Keratinocyte (primary cell): ENCODE measurements at regions not wholly inside any gene's neighbourhood (a gene's known extent, or its start where the extent isn't known, plus 50 kb on each side); places are given as distances from the start of the nearest gene placed in this dataset.
A peak's percentile ranks its signal among the peaks of the same experiment; 100 is the strongest.

Experiments
- DNase-seq: peaks from one replicate; pipeline ENCODE4 v3.0.0-alpha.2; 2011; ENCODE audit warnings: low read depth, missing footprints, low spot score
- FAIRE-seq: peaks from 2 replicates; lab custom pipeline; 2011; peaks lifted over from hg19 to GRCh38; lab: Jason Lieb, UNC
- H2AFZ ChIP-seq: 2 replicates; pipeline ENCODE4 v1.6.0; 2012; ENCODE audit warnings: low read length, control low read depth, inconsistent platforms; ENCODE audit not compliant: control insufficient read depth
- H3K27ac ChIP-seq: 2 replicates; pipeline ENCODE4 v1.5.1; 2011; ENCODE audit warnings: low read length; ENCODE audit not compliant: control insufficient read depth, insufficient read depth
- H3K27me3 ChIP-seq: 3 replicates; pipeline ENCODE4 v1.6.0; 2011; ENCODE audit warnings: low read length; ENCODE audit not compliant: control insufficient read depth, insufficient read depth; ENCODE audit errors: extremely low read depth
- H3K36me3 ChIP-seq, 2 experiments: 2 replicates in 1 of 2; 3 replicates in 1 of 2; pipeline ENCODE4 v1.5.1; 2011; ENCODE audit warnings: low read length in 2 of 2, mild to moderate bottlenecking in 1 of 2; ENCODE audit not compliant: control insufficient read depth in 2 of 2, insufficient read depth in 2 of 2; ENCODE audit errors: extremely low read depth in 1 of 2
- H3K4me1 ChIP-seq: 3 replicates; pipeline ENCODE4 v1.5.1; 2011; ENCODE audit warnings: low read length; ENCODE audit not compliant: control insufficient read depth, insufficient read depth; ENCODE audit errors: extremely low read depth
- H3K4me2 ChIP-seq: 3 replicates; pipeline ENCODE4 v1.6.0; 2011; ENCODE audit warnings: low read depth, low read length; ENCODE audit not compliant: control insufficient read depth, insufficient read depth; ENCODE audit errors: extremely low read depth
- H3K4me3 ChIP-seq, 3 experiments: fragments of 200-600 bp in 1 of 3; sonication (generic) in 1 of 3; 2 replicates in 2 of 3; 3 replicates in 1 of 3; pipeline ENCODE4 v1.5.1; 2011 to 2016; ENCODE audit warnings: low read length in 3 of 3, mild to moderate bottlenecking in 3 of 3, control low read depth in 2 of 3, inconsistent platforms in 1 of 3, low read depth in 1 of 3, mixed read lengths in 1 of 3, mixed run types in 1 of 3, moderate library complexity in 1 of 3; ENCODE audit not compliant: control insufficient read depth in 2 of 3, insufficient read depth in 2 of 3; ENCODE audit errors: extremely low read depth in 1 of 3
- H3K79me2 ChIP-seq: 2 replicates; pipeline ENCODE4 v1.6.0; 2012; ENCODE audit warnings: low read length; ENCODE audit not compliant: control insufficient read depth, insufficient read depth
- H3K9ac ChIP-seq: 3 replicates; pipeline ENCODE4 v1.6.0; 2011; ENCODE audit warnings: low read length; ENCODE audit not compliant: control insufficient read depth, insufficient read depth; ENCODE audit errors: extremely low read depth
- H3K9me1 ChIP-seq: 3 replicates; pipeline ENCODE4 v1.6.0; 2011; ENCODE audit warnings: low read length; ENCODE audit not compliant: control insufficient read depth, insufficient read depth; ENCODE audit errors: extremely low read depth
- H3K9me3 ChIP-seq: 2 replicates; pipeline ENCODE4 v1.5.1; 2012; ENCODE audit warnings: low read depth, low read length; ENCODE audit not compliant: control insufficient read depth
- H4K20me1 ChIP-seq: 3 replicates; pipeline ENCODE4 v1.6.0; 2011; ENCODE audit warnings: low read length; ENCODE audit not compliant: control insufficient read depth, insufficient read depth; ENCODE audit errors: extremely low read depth
- CTCF ChIP-seq, 3 experiments: IDR thresholded peaks in 1 of 3; conservative IDR thresholded peaks in 1 of 3; optimal IDR thresholded peaks in 1 of 3; 2 replicates in 2 of 3; 3 replicates in 1 of 3; pipeline versions ENCODE3 to v1.5.1; 2011; ENCODE audit warnings: low read length in 3 of 3, mild to moderate bottlenecking in 3 of 3, moderate library complexity in 2 of 3, control low read depth in 1 of 3, inconsistent platforms in 1 of 3; ENCODE audit not compliant: insufficient read depth in 2 of 3; ENCODE audit errors: extremely low read depth in 1 of 3
- EZH2 ChIP-seq: IDR thresholded peaks from one replicate; pipeline ENCODE4 v1.6.1; 2012; ENCODE audit warnings: inconsistent platforms, mild to moderate bottlenecking, low read length, moderate library complexity
- dilution Hi-C: fragments of 300-500 bp; cut with MboI; formaldehyde crosslinking; loops from one replicate; pipeline ENCODE4 v1.7.0; 2020; ENCODE audit warnings: low sequenced_read_pairs; ENCODE audit not compliant: extremely low pct_ligation_motif_present

- Histone ChIP-seq H3K79me2 (no peaks in the 10 kb centered on the region), H3K4me2 (no peak overlapping the region), H4K20me1 (no peaks in the 10 kb centered on the region), H3K9me1 (no peaks in the 10 kb centered on the region), H3K36me3 (no peaks in the 10 kb centered on the region), H3K9ac (no peak overlapping the region), H3K4me3 (no peak overlapping the region), H3K4me1 (peaks cover 13% of the 10 kb centered on the region), H2AFZ (no peak overlapping the region), H3K27me3 (no peaks in the 10 kb centered on the region), H3K9me3 (no peaks in the 10 kb centered on the region), H3K27ac (no peak overlapping the region)
- DNase-seq (no peak), FAIRE-seq (no peak)
- TF ChIP-seq EZH2 (no peak), CTCF (optimal IDR thresholded peaks at IDR 0.05 in 1 of 3, IDR thresholded peaks at IDR 0.05 in 1 of 3, conservative IDR thresholded peaks at IDR 0.05 in 1 of 3; ENCODE audit: extremely low read depth in 1 of 3, insufficient read depth in 2 of 3, low read length in 3 of 3) (no peak)
- dilution Hi-C loops: no loop called here
These were observed 245.3 kb downstream of the HACE1 start for GRCh38 chr6:104614394-104614793.

GRCh38 chr6:104613416-104614001 is 246.2 kb downstream of the HACE1 start:
- no peaks in the 10 kb centered on the region for H4K20me1 ChIP-seq
- H3K4me1 ChIP-seq: peaks cover 13% of the 10 kb centered on the region
- no peaks in the 10 kb centered on the region for H3K9me3 ChIP-seq
- H3K4me3 ChIP-seq: no peak overlapping the region
- no peak for DNase-seq
- dilution Hi-C loops: no loop called here
- no peak for TF ChIP-seq CTCF (optimal IDR thresholded peaks at IDR 0.05 in 1 of 3, IDR thresholded peaks at IDR 0.05 in 1 of 3, conservative IDR thresholded peaks at IDR 0.05 in 1 of 3; ENCODE audit: extremely low read depth in 1 of 3, insufficient read depth in 2 of 3, low read length in 3 of 3)
- TF ChIP-seq EZH2: no peak
- peak; percentile 13 for FAIRE-seq
- no peaks in the 10 kb centered on the region for H3K9me1 ChIP-seq
- no peak overlapping the region for H3K27ac ChIP-seq
- H3K79me2 ChIP-seq: no peaks in the 10 kb centered on the region
- no peaks in the 10 kb centered on the region for H3K36me3 ChIP-seq
- peak overlapping the region; percentile 64 for H2AFZ ChIP-seq
- no peak overlapping the region for H3K9ac ChIP-seq
- no peaks in the 10 kb centered on the region for H3K27me3 ChIP-seq
- peak overlapping the region; percentile 72 for H3K4me2 ChIP-seq
